T-helper 2 cell (primary cell): ENCODE measurements at regions not wholly inside any gene's neighbourhood (a gene's known extent, or its start where the extent isn't known, plus 50 kb on each side); places are given as distances from the start of the nearest gene placed in this dataset.
A peak's percentile ranks its signal among the peaks of the same experiment; 100 is the strongest.

Experiments used
- DNase-seq, 5 experiments: peaks; one replicate each; pipeline versions ENCODE4 v3.0.0 to v3.0.0-alpha.2; 2012 to 2022

DNA sequence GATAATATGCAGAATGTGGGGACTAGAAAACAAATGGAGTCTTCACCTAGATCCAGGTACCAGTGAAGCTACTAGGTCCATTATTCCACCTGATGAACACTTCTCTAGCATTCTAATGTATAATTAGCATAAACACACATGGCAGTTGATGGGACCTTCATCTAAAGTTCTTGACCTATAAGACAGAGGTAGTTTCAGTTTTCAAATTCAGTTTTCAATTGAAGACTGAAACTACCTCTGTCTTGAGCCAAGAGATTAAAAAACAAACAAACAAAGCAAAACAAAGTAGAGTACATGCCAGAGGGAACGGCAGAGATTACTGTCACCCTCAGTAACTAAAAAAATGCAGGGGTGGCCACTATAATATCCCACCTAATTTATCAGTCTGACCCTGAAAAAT lies 199.9 kb upstream of the NEIL3 start:
- no peak for DNase-seq

DNA sequence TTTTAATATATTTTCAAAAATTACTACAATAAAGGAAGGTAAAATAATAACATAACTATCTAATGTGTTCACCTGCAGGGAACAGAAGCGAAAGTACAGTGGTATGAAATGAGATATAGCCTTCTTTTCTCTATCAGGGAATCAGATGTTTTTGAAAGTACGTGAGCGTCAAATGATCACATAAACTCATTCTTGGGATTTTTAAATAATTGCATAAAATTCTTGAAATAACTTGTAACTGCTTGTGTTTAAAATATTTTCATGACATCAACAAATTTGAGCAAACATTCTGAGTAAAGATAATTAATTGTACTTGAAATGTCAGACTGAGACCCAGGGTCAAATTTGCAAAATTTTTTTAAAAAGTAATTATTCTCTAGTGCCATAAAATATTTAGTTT lies 193.5 kb upstream of the NEIL3 start:
- no peak for DNase-seq

DNA sequence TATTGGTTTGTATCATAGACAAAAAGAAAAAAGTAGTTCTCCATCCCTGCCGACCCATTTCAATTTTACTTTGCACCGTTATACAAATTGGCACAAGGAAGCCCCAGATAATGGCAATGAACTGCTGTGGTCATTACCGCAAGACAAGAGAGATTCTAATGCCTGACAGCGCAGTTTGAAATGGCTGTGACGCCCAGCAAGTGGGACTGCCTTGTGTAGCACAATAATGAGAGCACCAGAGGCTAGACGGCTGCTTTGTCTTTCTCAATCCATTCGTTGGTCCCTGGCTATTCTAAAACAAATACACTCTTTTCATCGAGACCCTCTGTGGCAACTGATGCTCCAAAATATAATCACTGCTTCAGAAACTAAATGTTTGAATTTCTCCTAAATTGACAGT lies 192.4 kb upstream of the NEIL3 start:
- DNase-seq, result no peak

DNA sequence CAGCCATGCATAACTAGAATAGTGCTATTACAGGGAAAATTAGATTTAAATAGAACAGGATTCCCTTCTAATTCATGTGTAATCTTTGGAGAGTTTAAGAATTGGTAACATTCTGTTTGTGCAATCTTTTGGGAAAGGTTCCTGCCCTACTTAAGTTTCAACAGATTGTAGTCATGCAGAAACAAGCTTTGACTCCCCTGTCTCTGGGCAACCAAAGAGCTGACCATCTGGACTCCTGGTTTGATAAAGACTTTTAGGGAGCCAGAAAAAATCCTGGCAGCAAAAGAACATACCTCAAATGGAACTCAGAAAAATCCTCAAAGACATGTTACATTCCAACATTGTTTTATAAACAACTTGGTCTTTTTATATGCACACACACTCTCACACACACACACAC lies 191.1 kb upstream of the NEIL3 start:
- DNase-seq, result no peak

DNA sequence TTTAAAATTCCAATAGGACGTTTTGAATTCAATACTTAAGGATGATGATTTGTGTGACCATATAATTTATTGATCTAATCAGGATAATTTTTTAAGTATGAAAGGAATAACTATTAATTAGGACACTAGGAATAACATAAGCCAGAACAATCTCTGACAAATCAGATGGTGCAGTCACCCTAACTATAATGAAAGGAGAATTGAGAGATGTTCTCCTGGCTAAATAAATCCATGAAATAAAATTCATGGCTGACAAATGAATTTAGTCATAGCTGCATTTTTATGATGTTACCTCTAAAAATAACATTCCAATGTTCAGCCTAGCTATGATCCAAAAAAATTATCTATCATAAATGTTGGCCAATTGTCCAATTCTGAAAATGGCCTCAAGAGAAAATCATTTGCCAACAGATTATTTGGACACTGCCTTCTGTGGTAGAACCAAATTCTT lies 190.6 kb upstream of the NEIL3 start:
- DNase-seq, result no peak

DNA sequence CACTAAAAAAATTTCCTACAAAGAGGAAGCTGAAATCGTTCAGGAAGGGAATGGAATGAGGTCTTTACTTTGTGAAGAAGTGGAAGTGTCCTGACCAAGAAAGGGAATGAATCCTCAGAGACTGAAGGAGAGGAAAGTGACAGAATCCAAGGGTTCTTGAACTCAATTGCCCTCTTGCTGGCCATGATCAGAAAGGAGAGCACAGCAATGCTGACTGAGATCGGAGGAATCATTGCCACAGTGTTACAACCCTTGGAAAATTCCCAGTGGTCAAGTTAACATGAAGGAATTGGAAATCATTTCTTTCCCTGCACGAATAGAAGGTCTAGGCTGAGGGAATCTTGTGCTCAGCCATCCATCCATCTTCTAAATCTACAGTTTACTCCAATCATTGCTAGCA lies 190.0 kb upstream of the NEIL3 start:
- no peak for DNase-seq

DNA sequence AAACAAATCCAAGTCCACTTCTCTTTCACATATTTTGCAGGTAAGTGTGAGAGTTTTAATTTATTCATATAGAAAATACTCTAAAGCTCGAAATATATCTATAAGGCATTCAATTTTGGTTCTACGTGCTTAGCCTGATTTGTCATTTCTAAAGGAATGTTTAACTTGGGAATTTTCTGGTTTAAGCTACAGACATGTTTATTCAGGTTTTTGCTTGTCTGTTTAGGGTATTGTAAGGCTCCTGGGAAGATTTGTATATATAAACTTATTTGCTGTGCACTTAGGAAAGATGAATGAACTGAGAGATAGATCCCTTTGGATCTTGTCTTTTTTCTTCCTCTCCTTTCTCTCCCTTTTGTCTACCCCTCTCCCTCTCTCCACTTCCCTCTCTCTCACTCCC lies 185.9 kb upstream of the NEIL3 start:
- no peak for DNase-seq

DNA sequence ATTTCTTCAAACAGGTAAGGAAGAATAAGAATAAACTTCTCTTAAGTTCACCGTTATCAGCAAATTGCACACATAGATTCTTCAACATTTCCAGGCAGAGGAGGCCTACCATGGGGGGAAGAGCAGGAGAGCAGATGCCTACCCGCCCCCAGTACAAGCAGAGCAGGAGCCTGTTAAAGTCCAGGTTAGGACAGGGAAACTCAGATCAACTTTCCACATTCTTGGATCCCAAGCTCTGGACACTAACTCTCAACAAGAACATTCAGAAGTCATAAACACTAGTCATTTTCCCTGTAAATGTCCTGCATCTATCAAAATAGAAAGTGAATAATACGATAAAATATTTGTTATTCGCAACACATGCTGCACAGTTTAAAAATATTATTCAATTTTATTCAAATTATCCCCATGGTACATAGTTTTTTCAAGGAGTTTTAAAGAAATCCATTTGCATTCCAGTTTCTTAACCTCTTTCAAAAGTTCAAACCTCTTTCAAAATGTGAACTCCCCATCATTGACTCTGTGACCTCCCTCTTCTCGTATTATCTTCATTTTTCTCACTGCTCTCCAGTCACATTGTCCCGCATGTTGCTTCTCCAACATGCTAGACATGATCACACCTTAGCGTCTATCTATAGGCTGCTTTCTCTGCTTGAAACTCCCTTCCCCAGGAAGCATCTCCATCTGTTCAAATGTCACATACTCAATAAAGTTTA lies 185.2 kb upstream of the NEIL3 start:
- DNase-seq, result no peak

DNA sequence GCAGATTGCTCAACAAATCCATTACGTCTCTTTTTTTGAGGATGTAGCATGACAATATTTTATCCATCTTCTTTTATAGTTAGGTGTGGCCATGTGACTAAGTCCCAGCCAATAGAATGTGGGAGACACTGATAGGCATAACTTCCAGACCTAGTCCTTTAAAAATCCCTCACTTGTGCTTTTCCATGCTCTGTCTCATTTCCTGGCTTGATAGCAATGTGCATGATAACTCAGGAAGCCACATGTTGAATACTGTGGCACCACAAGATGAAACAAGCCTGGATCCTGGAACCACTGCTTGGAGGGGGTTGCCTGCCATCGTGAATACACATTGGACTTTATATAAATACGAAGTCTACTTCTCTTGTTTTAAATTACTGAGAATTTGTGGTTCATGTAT lies 184.0 kb upstream of the NEIL3 start:
- no peak for DNase-seq

DNA sequence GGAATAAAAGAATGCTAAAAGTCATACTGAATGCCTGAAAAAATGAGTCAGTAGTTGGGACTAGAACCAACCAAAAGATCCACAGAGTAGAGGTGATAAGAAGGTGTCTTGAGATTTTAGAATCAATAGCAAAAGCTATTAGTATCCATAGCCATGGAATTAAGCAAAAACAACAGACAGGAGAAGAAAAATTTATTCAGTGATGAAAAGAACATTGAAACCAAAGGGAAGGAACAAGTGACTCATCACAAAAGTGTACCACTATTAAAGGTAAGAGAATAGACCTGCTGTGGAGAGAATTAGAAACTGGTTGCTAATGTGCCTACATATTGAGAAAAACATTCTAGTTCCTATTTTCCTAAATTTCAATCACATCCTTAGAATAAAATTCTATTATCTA lies 182.0 kb upstream of the NEIL3 start:
- no peak for DNase-seq

DNA sequence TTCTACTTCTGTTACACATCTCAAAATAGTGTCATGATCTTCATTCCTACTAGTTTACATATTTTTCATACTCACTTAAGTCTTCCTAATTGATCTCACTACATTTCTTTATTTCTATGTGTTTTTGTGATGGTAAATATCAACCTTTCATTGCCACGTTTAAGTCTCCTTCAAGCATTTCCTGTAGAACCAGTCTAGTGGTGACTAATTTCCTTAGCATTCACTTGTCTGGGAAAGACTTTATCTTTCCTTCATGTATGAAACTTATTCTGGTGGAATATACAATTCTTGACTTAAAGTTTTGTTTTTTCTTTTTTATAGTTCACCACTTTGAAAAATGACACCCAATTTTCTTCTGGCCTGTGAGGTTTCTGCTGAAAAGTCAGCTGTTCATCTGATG lies 181.4 kb upstream of the NEIL3 start:
- DNase-seq, result no peak

DNA sequence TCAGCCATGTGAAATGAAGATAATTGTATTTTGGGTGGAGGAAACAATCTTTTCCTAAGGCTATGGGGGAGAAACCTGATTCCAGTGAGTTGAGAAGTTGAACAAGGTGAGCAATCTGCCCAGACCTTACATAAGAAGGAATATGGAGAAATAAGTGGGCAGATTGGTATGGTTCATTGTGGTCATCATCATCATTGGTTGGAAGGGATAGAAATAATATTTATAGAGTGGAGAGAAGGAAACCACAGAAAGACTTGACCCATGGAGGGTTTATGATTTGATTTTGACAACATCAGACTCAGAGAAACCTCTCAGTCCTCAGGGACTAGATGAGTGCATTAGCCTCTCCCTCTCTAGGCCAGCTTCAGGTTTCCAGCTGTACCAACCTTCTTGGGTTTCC lies 177.9 kb upstream of the NEIL3 start:
- no peak for DNase-seq

DNA sequence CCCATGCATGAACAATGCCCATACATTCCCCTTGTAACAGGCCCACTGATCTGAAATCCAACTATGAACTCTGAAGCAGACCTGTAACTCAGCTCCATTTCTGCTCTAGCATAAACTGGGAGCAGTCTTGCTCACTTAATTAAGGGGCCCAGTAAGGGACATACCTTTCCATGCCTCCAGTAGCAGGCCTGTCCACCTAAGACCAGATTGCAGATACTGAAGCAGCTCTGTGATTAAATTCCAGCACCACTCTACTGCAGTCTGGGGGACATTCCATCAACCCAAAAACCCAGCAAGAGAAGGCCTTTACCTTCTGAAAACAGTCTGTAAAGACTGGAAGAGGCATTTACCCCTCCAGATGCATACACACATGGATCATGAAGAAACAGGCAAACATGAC lies 162.0 kb upstream of the NEIL3 start:
- no peak for DNase-seq

DNA sequence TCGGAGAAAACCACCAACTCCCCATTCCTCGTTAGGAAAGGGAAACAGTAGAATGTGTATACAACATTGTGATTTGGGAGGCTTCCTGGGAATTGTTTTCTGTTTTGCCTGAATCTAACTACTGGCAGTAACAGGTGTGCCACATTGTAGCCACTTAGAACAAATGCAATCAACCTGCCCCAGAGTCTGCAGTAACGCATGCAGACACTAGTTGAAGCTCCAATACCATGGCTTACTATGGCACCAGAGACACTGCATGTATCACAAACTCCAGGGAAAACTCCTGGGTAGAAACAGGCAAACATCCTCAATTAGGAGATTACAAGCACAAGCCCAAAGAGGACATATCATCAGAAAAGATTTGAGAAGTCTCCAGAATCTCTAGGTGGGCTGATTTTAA lies 154.2 kb upstream of the NEIL3 start:
- DNase-seq, result no peak

DNA sequence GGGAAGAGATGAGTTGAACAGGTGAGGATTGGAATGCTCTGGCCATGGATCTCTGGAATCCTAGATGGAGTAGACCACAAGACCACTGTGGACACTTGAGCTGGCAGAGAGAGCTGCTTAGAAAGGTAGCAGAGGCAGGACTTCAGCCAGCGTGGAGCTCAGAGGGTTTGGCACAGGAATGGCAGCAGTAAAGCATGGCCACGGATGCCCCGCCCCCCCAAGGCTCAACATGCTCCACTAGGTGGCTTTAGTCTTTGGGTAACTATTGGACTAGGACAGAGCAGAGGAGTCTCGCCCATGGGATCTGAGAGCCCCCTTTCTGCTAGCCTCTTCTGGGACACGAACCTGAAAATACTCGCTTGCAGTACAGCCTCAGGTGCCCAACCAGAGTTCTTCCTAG lies 150.1 kb upstream of the NEIL3 start:
- DNase-seq, result no peak

DNA sequence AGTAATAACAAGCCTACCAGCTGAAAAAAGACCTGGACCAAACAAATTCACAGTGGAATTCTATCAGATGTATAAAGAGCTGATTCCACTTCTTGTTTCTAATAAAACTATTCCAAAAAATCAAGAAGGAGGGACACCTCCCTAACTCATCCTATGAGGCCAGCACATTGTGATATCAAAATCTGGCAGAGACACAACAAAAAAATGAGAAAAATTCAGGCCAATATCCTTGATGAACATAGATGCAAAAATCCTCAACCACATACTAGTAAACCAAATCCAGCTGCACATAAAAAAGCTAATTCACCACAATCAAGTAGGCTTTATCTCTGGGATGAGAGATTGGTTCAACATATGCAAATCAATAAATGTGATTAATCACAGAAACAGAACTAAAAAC lies 147.9 kb upstream of the NEIL3 start:
- no peak for DNase-seq

DNA sequence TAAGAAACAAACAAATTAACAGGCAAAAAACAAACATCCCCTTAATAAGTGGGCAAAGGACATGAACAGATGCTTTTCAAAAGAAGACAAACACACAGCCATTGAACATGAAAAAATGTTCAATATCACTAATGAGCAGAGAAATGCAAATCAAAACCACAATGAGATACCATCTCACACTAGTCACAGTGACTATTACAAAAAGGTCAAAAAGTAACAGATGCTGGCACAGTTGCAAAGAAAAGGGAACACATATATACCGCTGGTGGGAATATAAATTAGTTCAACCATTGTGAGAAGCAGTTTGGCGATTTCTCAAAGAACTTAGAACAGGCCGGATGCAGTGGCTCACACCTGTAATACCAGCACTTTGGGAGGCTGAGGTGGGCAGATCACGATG lies 146.1 kb upstream of the NEIL3 start:
- DNase-seq, result peak in 1 of 5 experiments; percentile 32

DNA sequence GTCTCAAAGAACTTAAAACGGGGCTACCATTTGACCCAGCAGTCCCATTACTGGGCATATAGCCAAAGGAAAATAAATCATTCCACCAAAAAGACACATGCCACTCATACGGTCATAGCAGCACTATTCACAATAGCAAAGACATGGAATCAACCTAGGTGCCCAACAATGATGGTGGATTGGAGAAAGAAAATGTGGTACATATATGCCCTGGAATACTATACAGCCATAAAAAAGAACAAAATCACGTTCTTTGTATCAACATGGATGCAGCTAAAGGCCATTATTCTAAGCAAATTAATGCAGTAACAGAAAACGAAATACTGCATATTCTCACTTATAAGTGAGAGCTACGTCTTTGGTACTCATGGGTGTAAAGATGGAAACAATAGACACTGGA lies 138.1 kb upstream of the NEIL3 start:
- no peak for DNase-seq

DNA sequence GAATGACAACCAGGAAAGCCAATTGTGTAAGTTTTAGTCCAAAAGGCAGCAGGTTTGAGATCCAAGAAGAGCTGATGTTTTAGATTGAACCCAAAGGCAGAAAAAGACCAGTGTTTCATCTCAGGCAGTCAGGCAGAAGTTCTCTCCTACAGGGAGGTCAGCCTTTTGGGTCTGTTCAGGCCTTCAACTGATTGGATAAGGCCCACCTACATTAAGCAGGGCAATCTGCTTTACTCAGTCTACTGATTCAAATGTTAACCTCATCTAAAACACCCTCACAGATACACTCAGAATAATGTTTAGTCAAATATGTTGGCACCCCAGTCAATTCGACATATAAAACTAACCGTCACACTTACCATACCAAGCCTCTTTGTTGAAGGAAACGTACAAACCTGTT lies 134.2 kb upstream of the NEIL3 start:
- no peak for DNase-seq

DNA sequence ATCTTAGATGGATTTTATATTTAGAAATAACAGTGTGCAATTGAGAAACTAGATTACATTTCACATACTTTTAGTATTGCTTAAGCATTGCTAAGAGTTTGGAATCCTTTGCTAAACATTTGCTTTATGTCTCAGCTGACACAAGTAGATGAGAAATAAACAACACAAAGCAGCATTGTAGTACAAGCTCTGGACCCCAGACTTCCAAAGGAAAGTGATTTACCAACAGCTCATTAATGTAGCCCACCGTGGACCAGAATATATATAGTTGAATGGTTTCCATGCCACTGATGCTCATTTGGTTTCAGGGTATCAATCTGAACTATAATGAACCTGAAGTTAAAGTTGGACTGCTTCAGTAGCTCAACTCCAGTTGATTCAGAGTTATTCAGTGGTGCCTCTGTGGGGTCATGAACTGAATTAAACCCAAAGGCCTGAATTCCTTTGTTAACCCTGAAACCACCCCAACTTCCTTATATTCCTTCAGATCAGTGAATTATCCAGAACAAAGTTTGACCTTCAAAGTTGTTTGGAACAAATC lies 132.1 kb upstream of the NEIL3 start:
- DNase-seq, result no peak

DNA sequence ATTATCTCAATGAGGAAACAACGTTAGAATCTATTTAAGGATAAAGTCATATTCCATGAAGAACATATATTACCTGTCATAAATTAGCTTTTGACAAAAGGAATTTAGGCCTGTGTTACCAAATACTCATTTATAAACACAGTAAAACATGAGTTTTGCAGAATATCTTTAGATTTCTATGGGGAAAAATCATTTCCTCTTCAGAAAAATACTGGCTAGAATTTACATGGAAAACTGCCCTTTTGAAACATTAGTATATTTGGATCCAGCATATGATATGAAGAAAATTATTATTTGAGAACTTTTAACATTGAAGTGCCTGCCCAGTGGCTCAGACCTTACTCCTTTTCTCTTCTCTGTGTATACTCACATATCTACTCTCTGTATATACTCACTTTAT lies 131.4 kb upstream of the NEIL3 start:
- DNase-seq, result no peak

DNA sequence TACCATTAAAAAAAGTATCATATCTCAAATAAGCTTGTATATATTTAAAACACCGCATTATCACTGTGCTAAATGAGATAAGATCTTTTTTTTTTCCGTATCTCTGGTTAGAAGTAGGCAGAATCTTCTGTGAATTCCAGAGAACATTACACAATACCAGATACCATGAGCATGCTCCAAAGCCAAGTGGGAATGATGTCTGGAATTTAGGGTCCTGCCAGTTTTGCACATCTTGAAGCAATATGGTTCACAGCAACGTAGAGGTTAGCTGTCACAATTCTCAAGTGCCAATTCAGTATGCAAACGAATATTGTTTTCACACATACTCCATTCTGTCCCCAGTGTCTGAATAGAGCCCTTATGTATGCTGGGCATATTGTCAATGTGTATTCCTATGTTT lies 127.5 kb upstream of the NEIL3 start:
- DNase-seq, result no peak

DNA sequence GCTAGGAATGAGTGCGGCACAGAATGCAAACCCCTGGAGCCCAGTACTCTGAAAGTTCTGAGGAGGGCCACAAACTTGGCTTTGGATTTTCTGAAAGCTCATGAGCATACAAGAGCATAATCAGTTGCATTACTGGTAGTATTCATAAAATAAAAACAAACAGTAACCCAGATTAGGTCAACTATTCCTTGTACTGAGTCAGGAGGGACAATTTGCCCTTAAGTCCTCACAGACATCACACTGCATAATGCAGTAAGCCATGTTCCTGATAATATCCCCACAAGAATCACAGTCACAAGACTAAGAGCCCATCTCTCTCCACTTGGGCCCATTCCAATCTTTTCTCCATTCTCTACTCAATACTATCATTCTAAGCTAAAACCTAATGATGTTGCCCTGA lies 126.9 kb upstream of the NEIL3 start:
- no peak for DNase-seq

DNA sequence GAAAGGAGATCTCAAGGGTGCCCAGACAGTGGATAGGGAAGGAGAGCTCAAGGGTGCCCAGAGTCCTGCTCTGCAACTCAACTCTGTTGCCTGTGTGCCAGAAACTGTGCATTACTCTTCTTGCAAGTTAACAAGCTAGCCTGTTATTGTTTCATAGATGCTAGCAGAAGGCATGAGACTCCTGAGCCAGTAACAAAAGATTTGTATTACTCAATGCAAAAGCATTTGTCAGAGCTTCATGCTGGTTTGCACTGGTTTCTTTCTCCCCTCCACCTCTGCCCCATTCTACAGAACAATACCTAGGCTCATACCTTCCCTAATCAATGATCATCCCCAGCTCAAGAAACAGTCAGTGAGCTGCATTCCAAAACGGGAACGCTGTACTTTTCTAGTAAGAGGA lies 124.5 kb upstream of the NEIL3 start:
- DNase-seq, result no peak

DNA sequence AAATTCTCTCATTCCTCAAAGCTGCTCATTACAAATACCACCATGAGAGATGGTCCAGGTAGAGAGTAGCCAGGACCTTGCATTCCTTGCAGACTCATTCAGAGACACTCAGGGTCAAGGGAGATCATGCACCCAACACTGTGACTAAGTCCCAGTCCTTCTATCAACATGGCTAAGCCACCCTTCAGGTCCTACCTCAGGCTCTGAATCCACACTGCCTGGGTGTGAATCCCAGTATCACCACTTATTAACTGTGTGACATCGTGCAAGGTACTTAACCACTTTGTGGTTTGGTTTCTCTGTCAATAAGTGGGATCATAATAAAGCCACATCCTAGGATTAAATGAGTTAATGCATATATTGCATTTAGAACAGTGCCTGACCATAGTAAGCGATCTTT lies 124.1 kb upstream of the NEIL3 start:
- peak in 1 of 5 experiments; percentile 4 for DNase-seq
